HepG2 (cell line): ENCODE measurements at regions not wholly inside any gene's neighbourhood (a gene's known extent, or its start where the extent isn't known, plus 50 kb on each side); places are given as distances from the start of the nearest gene placed in this dataset.

ENCODE experiments used
- ATAC-seq: fragments of 200-7000 bp; cut with Tn5 transposase; 3 replicates; pipeline ENCODE4 v1.9.1; 2020; ENCODE audit warnings: mild to moderate bottlenecking, moderate library complexity
- BruUV-seq: library from RNA; stranded (reverse); fragments of 400-500 nt; replicated peaks from 2 replicates; lab custom pipeline; 2021; lab: Mats Ljungman, UMichigan
- CTCF ChIA-PET: fragments of 300-600 bp; formaldehyde crosslinking; extraction: SDS; loops from one replicate; lab custom pipeline; 2021; ENCODE audit warnings: low total read pairs, inconsistent platforms, low intra/inter-chr PET ratio; lab: Yijun Ruan, JAX
- POLR2A ChIA-PET: fragments of 350-600 bp; sonication (Branson Sonifier 250); formaldehyde crosslinking; loops from one replicate; lab custom pipeline; 2020; ENCODE audit warnings: antibody characterized with exemption, inconsistent platforms; lab: Yijun Ruan, JAX
- DNase-seq: peaks from one replicate; pipeline ENCODE4 v3.0.0-alpha.2; 2015; ENCODE audit warnings: low spot score
- FAIRE-seq: peaks from 3 replicates; lab custom pipeline; 2011; peaks lifted over from hg19 to GRCh38; lab: Jason Lieb, UNC
- H2AFZ ChIP-seq: one replicate; pipeline ENCODE4 v1.6.1; 2011; ENCODE audit warnings: low read length, inconsistent platforms
- H3K27ac ChIP-seq: fragments of 300-600 bp; 3 replicates; pipeline ENCODE4 v1.8.0; 2011; ENCODE audit warnings: mixed run types, mild to moderate bottlenecking, mixed read lengths, low read length, inconsistent platforms; ENCODE audit not compliant: insufficient read depth; ENCODE audit errors: extremely low read length
- H3K27me3 ChIP-seq, 2 experiments: fragments of 200-600 bp in 1 of 2; 2 replicates in 1 of 2; 3 replicates in 1 of 2; pipeline versions ENCODE4 v1.6.0 to v1.8.0; 2011; ENCODE audit warnings: low read length in 2 of 2, mild to moderate bottlenecking in 2 of 2, moderate library complexity in 2 of 2, inconsistent platforms in 1 of 2; ENCODE audit not compliant: insufficient read depth in 2 of 2, control insufficient read depth in 1 of 2
- H3K36me3 ChIP-seq, 2 experiments: fragments of 200-600 bp in 1 of 2; replicated peaks in 1 of 2; 2 replicates in 1 of 2; 3 replicates in 1 of 2; pipeline versions ENCODE4 v1.5.1 to v1.8.0; 2011; ENCODE audit warnings: low read length in 2 of 2, inconsistent platforms in 1 of 2; ENCODE audit not compliant: insufficient read depth in 2 of 2, control insufficient read depth in 1 of 2
- H3K4me1 ChIP-seq: 2 replicates; pipeline ENCODE4 v1.5.1; 2012; ENCODE audit warnings: low read length, inconsistent platforms; ENCODE audit not compliant: insufficient read depth
- H3K4me2 ChIP-seq: 2 replicates; pipeline ENCODE4 v1.6.0; 2011; ENCODE audit warnings: low read depth, low read length, inconsistent platforms
- H3K4me3 ChIP-seq, 3 experiments: fragments of 200-600 bp in 1 of 3; sonication (generic), shearing (Covaris generic) in 1 of 3; replicated peaks in 1 of 3; 2 replicates each; pipeline ENCODE4 v1.5.1; 2011 to 2016; ENCODE audit warnings: low read length in 3 of 3, inconsistent platforms in 2 of 3, low read depth in 2 of 3, mild to moderate bottlenecking in 2 of 3, control low read depth in 1 of 3, mixed read lengths in 1 of 3; ENCODE audit not compliant: insufficient read depth in 1 of 3
- H3K79me2 ChIP-seq: one replicate; pipeline ENCODE4 v1.6.1; 2011; ENCODE audit warnings: low read length, inconsistent platforms; ENCODE audit not compliant: insufficient read depth
- H3K9ac ChIP-seq: 2 replicates; pipeline ENCODE4 v1.6.0; 2011; ENCODE audit warnings: mild to moderate bottlenecking, low read depth, low read length, inconsistent platforms; ENCODE audit not compliant: insufficient read depth
- H3K9me3 ChIP-seq: 2 replicates; pipeline ENCODE4 v1.5.1; 2012; ENCODE audit warnings: mild to moderate bottlenecking, low read length
- H4K20me1 ChIP-seq: 2 replicates; pipeline ENCODE4 v1.6.0; 2011; ENCODE audit warnings: inconsistent platforms, mild to moderate bottlenecking, low read length, moderate library complexity; ENCODE audit not compliant: insufficient read depth
- FOXA1 ChIP-seq, 2 experiments: fragments of 450-650 bp in 1 of 2; sonication (generic) in 1 of 2; formaldehyde crosslinking in 1 of 2; IDR thresholded peaks; 2 replicates each; pipeline versions ENCODE4 v1.4.0 to v1.6.1; 2016 to 2020; ENCODE audit warnings: missing genetic modification reagents in 1 of 2
- FOXC1 ChIP-seq: sonication (generic); formaldehyde crosslinking; IDR thresholded peaks from 2 replicates; pipeline ENCODE4 v1.8.0; 2022; ENCODE audit warnings: mild to moderate bottlenecking, missing genetic modification reagents, borderline replicate concordance
- HNRNPH1 ChIP-seq: fragments of 200-400 bp; formaldehyde crosslinking; optimal IDR thresholded peaks from 2 replicates; pipeline ENCODE3; 2017; ENCODE audit warnings: mild to moderate bottlenecking, low read depth, low read length
- NPAS2 ChIP-seq: sonication (generic); formaldehyde crosslinking; IDR thresholded peaks from 2 replicates; pipeline ENCODE4 v1.8.0; 2022; ENCODE audit warnings: mild to moderate bottlenecking, missing genetic modification reagents, borderline replicate concordance
- ZNF292 ChIP-seq: sonication (generic); formaldehyde crosslinking; IDR thresholded peaks from 2 replicates; pipeline ENCODE4 v1.8.1; 2022; ENCODE audit warnings: mild to moderate bottlenecking, low read depth, missing genetic modification reagents, borderline replicate concordance
- ZNF597 ChIP-seq: sonication (generic); formaldehyde crosslinking; IDR thresholded peaks from 2 replicates; pipeline ENCODE4 v1.5.0; 2020; ENCODE audit warnings: missing genetic modification reagents
- WGBS: methylation state at CpG from one replicate; pipeline ENCODE4 v1.1.6; 2017; ENCODE audit warnings: low lambda C conversion rate; 5-methylcytosine and 5-hydroxymethylcytosine counted together
- in situ Hi-C: cut with HindIII; loops from 2 replicates; pipeline ENCODE4 v1.10.0; 2017; ENCODE audit warnings: low pct_unique_long_range_greater_than_20kb; ENCODE audit not compliant: extremely low pct_ligation_motif_present
- intact Hi-C: fragments of 100-400 bp; cut with micrococcal nuclease; formaldehyde crosslinking; loops from one replicate; pipeline ENCODE4 v1.10.0; 2022; ENCODE audit not compliant: unreplicated experiment
- TF ChIP-seq, protein P1 (sequence below): sonication (generic); formaldehyde crosslinking; IDR thresholded peaks from 2 replicates; pipeline ENCODE4 v1.4.0; 2020; ENCODE audit warnings: missing genetic modification reagents
- TF ChIP-seq, protein P2 (sequence below): sonication (generic); formaldehyde crosslinking; IDR thresholded peaks from 2 replicates; pipeline ENCODE4 v1.4.0; 2020; ENCODE audit warnings: missing genetic modification reagents, borderline replicate concordance
- TF ChIP-seq, protein P3 (sequence below): sonication (generic); formaldehyde crosslinking; IDR thresholded peaks from 2 replicates; pipeline ENCODE4 v1.4.0; 2020; ENCODE audit warnings: mild to moderate bottlenecking, missing genetic modification reagents
- TF ChIP-seq, protein P4 (sequence below): sonication (generic); IDR thresholded peaks from 2 replicates; pipeline ENCODE4 v1.6.1; 2016; ENCODE audit warnings: low read depth, borderline replicate concordance

DNA sequence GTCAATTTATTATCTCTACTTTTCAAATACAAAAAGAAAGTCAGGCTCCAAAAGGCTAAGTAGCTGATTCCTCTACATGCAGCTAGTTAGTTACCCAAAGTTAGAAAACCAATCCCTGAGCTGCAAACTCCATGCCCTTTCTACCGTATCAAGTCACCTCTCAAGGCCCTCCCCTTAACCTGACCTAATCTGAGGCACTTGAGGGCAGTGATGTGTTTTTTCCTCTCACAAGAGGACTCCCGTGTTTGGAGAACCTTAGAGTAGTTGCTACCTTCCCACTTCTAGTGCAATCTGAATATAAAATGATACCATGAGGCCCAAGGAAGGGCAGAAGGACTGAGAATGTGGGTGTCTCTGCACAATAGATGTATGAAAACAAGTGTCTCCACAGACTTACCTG is 907.9 kb upstream of the CELF4 start:
- ChIA-PET CTCF (no interaction called here), POLR2A (no interaction called here)
- FAIRE-seq (no peak), DNase-seq (no peak), ATAC-seq (no peak)
- Histone ChIP-seq H3K9me3 (no peaks in the 10 kb centered on the region), H3K4me3 (no peak overlapping the region), H3K27ac (no peak overlapping the region), H3K79me2 (no peaks in the 10 kb centered on the region), H3K4me1 (no peaks in the 10 kb centered on the region), H3K27me3 (no peaks in the 10 kb centered on the region), H3K4me2 (no peak overlapping the region), H2AFZ (no peak overlapping the region), H3K9ac (no peak overlapping the region), H4K20me1 (no peaks in the 10 kb centered on the region), H3K36me3 (no peaks in the 10 kb centered on the region)
- BruUV-seq, result no TSS peak
- TF ChIP-seq, protein P1, sequence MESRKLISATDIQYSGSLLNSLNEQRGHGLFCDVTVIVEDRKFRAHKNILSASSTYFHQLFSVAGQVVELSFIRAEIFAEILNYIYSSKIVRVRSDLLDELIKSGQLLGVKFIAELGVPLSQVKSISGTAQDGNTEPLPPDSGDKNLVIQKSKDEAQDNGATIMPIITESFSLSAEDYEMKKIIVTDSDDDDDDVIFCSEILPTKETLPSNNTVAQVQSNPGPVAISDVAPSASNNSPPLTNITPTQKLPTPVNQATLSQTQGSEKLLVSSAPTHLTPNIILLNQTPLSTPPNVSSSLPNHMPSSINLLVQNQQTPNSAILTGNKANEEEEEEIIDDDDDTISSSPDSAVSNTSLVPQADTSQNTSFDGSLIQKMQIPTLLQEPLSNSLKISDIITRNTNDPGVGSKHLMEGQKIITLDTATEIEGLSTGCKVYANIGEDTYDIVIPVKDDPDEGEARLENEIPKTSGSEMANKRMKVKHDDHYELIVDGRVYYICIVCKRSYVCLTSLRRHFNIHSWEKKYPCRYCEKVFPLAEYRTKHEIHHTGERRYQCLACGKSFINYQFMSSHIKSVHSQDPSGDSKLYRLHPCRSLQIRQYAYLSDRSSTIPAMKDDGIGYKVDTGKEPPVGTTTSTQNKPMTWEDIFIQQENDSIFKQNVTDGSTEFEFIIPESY (CRISPR knock-in tag), result no peak
- no peak for TF ChIP-seq ZNF292 (CRISPR knock-in tag)
- TF ChIP-seq, protein P2, sequence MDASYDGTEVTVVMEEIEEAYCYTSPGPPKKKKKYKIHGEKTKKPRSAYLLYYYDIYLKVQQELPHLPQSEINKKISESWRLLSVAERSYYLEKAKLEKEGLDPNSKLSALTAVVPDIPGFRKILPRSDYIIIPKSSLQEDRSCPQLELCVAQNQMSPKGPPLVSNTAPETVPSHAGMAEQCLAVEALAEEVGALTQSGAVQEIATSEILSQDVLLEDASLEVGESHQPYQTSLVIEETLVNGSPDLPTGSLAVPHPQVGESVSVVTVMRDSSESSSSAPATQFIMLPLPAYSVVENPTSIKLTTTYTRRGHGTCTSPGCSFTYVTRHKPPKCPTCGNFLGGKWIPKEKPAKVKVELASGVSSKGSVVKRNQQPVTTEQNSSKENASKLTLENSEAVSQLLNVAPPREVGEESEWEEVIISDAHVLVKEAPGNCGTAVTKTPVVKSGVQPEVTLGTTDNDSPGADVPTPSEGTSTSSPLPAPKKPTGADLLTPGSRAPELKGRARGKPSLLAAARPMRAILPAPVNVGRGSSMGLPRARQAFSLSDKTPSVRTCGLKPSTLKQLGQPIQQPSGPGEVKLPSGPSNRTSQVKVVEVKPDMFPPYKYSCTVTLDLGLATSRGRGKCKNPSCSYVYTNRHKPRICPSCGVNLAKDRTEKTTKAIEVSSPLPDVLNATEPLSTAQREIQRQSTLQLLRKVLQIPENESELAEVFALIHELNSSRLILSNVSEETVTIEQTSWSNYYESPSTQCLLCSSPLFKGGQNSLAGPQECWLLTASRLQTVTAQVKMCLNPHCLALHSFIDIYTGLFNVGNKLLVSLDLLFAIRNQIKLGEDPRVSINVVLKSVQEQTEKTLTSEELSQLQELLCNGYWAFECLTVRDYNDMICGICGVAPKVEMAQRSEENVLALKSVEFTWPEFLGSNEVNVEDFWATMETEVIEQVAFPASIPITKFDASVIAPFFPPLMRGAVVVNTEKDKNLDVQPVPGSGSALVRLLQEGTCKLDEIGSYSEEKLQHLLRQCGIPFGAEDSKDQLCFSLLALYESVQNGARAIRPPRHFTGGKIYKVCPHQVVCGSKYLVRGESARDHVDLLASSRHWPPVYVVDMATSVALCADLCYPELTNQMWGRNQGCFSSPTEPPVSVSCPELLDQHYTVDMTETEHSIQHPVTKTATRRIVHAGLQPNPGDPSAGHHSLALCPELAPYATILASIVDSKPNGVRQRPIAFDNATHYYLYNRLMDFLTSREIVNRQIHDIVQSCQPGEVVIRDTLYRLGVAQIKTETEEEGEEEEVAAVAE (CRISPR knock-in tag), result no peak
- TF ChIP-seq HNRNPH1, result no peak
- TF ChIP-seq, protein P3, sequence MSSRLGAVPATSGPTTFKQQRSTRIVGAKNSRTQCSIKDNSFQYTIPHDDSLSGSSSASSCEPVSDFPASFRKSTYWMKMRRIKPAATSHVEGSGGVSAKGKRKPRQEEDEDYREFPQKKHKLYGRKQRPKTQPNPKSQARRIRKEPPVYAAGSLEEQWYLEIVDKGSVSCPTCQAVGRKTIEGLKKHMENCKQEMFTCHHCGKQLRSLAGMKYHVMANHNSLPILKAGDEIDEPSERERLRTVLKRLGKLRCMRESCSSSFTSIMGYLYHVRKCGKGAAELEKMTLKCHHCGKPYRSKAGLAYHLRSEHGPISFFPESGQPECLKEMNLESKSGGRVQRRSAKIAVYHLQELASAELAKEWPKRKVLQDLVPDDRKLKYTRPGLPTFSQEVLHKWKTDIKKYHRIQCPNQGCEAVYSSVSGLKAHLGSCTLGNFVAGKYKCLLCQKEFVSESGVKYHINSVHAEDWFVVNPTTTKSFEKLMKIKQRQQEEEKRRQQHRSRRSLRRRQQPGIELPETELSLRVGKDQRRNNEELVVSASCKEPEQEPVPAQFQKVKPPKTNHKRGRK (CRISPR knock-in tag), result no peak
- TF ChIP-seq, protein P4, sequence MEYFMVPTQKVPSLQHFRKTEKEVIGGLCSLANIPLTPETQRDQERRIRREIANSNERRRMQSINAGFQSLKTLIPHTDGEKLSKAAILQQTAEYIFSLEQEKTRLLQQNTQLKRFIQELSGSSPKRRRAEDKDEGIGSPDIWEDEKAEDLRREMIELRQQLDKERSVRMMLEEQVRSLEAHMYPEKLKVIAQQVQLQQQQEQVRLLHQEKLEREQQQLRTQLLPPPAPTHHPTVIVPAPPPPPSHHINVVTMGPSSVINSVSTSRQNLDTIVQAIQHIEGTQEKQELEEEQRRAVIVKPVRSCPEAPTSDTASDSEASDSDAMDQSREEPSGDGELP, result no peak
- TF ChIP-seq FOXC1, result no peak
- TF ChIP-seq NPAS2 (CRISPR knock-in tag), result no peak
- TF ChIP-seq FOXA1 (IDR thresholded peaks at IDR 0.05), result no peak
- no peak for TF ChIP-seq FOXA1 (CRISPR knock-in tag; IDR thresholded peaks at IDR 0.05)
- TF ChIP-seq ZNF597 (CRISPR knock-in tag), result no peak
- intact Hi-C loops (no loop called here), in situ Hi-C loops (no loop called here)
- 10% methylated on average over 2 of the region's 2 CpGs for WGBS
